ENCODE measurements at regions not wholly inside any gene's neighbourhood (a gene's known extent, or its start where the extent isn't known, plus 50 kb on each side); places are given as distances from the start of the nearest gene placed in this dataset.

DNA sequence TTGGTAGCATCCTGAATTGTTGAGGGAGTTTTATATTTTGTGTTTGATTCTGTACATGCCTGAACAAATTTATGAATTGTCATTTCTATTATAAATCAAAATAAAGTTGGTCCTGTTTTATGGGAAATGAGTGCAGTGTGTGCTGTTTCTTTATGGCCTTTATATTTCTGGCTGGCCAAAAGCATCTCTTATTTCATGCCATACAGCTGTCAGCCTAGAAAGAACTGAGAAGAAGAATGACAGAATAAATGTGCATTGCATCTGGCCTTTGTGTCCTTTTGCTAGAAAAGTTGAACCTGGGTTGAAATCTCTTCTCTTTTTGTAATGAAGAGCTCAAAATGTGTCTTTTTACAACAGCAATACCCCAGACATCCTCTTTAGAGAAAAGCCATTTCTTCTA is 474.7 kb upstream of the LRATD1 start:
- intact Hi-C loops (cut with DNase I) = no loop called here
- DNase-seq (no peak), ATAC-seq (ENCODE audit: poor library complexity) (no peak)

DNA sequence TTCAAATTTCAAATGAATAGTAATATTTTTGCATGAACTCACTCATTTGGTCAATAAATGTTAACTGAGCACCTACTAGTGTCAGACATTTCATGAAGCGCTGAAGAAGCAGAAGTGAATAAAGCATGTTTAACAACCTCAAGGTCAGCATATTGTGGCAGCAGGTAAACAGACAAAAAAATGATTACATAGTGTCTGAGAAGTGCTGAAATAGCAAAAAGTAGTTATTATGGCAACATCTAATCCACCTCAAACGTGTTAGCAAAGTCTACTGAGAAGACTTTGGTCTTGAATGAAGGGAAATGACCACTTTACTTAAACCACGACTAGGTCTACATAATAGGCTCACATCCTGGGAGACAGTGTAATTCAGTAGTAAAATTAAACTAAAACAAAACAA is 452.2 kb upstream of the LRATD1 start:
- intact Hi-C loops (cut with DNase I) = no loop called here
- DNase-seq (no peak), ATAC-seq (ENCODE audit: poor library complexity) (no peak)

DNA sequence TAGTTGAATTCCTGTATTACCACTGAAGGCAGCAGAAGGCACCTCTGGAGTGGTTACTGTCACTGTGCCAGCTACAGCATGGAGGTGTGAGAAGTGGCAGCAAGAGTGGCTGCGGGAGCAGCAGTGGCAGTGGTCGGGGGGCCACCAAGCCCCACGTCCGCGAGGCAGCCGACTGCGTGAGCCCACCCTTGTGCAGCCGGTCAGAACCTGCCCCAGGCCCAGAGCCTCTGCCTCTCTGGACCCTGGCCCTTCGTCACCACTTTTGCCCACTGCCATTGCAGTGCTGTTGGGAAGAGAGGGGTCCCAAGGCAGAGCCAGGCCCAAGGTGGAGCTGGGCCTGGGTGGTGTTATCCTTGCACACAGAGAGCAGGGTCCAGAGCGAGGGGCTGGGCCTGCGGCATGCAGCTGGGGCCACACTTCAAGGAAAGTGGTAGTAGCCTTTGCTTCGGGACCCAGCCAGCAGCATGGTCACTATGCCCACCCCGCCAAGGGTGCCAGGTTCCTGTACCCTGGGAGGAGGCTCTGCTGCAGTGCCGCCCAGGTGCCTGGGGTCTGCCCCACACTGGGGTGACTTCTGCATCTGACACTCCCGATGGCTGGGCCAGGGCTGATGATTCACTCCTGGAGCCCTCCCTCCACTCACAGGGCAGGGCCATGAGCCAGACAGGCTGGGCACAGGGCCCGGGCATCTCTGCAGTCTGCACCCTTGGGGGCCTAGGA is 450.1 kb upstream of the LRATD1 start:
- DNase-seq (peak; percentile 30), ATAC-seq (ENCODE audit: poor library complexity) (no peak)
- intact Hi-C loops (cut with DNase I) = no loop called here

DNA sequence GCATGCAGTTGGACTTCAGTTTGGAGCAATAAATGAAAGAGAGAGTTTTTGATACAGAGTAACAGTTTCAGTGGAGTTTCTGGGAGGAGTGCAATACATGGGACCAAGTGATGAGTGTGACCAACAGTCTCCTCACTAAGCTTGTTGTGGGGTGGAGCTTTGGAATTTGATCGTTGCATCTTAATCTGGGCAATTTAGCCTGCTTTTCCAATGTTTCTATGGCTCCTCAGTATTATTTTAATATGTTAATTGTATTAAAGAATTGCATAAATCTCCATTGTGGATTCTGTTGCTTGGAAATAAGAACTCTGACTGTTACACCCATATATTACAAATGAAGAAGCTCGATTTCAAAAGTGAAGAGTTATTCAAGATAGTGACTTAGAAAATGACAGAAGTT is 446.6 kb upstream of the LRATD1 start:
- ATAC-seq (ENCODE audit: poor library complexity) (no peak), DNase-seq (no peak)
- intact Hi-C loops (cut with DNase I) = no loop called here

DNA sequence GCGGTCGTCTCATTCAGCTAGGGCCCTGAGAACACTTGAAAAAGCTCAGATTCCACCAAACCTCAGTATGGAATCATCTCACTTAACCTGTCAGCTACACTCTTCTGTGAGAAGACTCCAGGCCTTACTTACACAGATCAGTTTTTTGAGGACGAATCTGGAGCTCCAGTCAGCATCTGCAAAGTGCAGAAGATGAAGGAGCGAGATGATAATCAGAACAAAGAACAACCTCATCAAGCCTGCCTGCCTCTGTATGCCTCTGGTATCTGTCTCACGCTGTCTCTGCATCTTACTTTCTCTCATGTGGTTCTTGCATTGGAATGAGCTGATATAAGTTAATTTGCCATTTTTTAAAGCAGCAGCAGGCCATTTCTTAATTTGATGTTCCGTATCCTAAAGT is 444.1 kb upstream of the LRATD1 start:
- intact Hi-C loops (cut with DNase I) = no loop called here
- DNase-seq (no peak), ATAC-seq (ENCODE audit: poor library complexity) (no peak)

DNA sequence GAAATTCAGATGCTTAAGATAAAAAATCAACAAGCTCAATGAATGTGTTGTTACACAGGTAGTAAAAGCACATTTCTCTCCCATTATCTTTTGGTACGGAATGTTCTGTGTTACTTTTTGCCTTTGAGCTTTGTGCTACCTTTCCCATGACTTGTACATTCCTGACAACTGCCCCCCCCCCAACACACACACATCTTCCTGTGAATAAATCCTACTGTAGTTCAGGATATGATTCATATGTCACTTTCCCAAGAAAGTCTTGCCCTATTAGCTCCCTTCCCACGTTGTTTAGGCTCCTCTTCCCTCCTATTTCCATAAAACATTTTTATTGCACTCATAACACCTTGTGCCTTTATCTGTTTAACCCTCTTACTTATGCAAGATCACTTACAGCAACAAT is 442.6 kb upstream of the LRATD1 start:
- intact Hi-C loops (cut with DNase I) = no loop called here
- no peak for DNase-seq
- no peak for ATAC-seq (ENCODE audit: poor library complexity)

DNA sequence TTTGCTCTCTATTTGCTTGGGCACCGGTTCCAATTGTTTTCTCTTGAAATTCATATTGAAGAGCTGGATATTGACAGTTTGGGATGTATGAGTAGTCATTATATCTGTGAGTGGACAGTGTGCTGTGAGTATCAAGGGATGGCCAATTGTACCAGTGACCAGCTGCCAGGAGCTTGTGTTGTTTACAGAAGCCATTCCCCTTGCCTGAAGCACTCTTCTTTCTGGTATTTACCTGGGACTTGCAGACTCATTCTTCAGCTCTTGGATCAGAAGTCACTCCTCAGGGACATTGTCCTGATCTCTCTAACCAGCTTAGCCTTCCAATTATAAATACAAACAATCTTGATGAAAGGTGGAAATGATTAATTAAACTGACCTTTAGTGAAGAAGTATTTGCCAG is 438.3 kb upstream of the LRATD1 start:
- ATAC-seq (ENCODE audit: poor library complexity) (no peak), DNase-seq (no peak)
- intact Hi-C loops (cut with DNase I) = no loop called here

DNA sequence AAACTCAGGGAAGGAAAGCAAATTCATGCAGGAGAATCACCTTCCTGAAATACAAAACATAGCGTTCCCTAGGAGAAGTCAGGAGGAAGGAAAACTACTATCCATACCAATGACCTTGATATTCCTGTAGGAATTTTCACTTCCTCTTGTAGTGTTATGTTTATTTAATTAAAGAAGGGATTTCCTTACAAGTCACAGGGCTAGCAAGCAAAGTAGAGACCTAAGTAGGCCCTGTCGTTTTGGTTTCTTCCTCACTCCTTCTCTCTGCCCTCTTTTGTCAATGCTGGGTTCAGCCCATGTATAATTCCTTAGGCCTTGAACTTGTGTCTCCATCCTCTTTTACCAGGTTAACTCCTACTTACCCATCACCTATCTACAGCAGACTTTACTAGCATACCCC is 435.2 kb upstream of the LRATD1 start:
- DNase-seq (no peak), ATAC-seq (ENCODE audit: poor library complexity) (no peak)
- intact Hi-C loops (cut with DNase I) = no loop called here

DNA sequence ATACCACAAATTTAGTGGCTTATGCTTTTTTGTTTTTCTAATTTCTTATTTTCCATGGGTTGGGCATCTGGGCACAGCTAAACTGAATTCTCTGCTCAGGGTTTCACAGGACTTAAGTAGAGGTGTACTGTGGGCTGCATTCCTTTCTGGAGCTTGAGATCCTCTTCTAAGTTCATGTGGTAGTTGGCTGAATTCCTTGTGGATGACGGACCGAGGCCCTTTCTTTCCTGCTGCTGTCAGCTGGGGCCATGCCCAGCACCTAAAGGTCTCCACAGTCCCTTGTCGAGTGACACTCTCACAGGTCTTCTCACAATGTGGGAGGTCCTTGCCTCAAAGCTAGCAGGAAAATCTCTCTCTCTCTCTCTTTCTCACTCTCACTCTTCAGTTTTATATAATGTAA is 433.5 kb upstream of the LRATD1 start:
- no peak for ATAC-seq (ENCODE audit: poor library complexity)
- intact Hi-C loops (cut with DNase I) = no loop called here
- DNase-seq = no peak

DNA sequence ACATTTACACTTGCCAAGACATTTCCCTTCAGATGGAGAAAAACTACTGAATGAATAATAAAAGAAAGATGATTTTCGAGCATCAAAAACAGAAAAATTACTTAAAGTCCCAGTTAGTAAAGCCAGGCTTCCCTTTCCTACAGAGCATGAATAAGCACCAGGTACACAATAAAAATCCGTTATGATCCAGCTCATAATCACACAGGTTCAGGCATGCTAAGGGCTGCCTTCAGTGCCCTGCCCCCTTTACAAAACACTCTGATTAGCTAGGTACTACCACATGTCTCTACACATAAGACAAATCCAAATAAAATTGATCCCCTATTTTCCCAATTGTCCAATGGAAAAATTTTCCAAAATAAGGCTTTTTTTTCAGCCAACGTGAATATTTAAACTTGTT is 413.2 kb upstream of the LRATD1 start:
- DNase-seq (no peak), ATAC-seq (ENCODE audit: poor library complexity) (no peak)
- intact Hi-C loops (cut with DNase I) = no loop called here

DNA sequence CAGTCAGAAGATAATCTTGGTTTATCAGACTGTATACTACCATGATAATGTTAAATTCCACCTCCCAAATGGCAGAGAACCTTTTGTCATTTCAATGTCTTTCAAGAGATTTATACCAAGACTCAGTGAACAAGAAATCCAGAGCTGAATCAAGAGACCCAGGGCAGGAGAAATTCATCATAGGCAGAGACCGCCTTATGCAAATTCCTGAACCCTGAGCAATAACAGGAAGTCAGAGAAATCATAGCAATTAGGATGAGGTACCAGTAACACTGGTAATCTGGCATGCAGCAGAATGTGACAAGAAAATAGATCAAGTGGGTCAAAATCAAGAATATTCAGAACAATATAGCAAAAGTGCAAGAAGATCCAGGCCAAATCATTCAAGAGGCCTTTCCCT is 412.4 kb upstream of the LRATD1 start:
- ATAC-seq (ENCODE audit: poor library complexity) (no peak), DNase-seq (no peak)
- intact Hi-C loops (cut with DNase I) = no loop called here

DNA sequence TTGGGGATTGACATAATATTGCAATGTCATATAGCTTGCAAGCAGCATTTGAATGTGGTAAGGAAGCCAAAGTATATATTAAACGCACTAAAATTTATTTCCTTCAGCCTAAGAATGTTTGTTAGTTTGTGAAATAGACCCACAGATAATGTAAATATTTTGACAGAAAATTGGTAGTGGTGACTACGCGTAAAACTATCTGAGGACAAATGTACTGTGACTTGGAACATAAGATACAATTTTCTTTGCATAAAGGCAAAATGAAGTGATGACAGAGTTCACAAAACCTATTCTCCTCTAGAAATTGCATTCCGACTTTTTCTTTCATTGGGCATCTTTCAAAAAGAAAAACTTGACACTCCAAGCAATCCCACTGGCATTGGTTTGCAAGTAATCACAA is 411.1 kb upstream of the LRATD1 start:
- no peak for ATAC-seq (ENCODE audit: poor library complexity)
- intact Hi-C loops (cut with DNase I) = no loop called here
- DNase-seq = no peak

DNA sequence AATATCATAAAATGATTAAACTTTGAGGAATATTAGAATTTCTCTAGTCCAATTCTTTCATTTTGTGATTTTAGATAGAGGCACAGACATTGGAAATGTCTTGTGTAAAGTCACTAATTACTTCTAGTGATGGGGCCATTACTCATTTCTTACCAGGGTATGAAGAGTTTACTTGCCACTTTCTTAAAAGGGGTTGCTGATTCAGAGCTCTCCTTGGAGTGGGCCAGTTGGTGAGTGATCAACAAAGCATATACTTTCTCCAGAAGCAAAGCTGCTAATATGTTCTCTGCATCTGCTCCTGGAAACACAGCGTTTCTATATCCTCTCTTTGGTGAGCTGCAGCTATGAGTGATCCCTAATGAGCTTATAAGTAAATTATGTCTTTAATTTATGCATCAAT is 408.9 kb upstream of the LRATD1 start:
- ATAC-seq (ENCODE audit: poor library complexity) (no peak), DNase-seq (no peak)
- intact Hi-C loops (cut with DNase I) = no loop called here

DNA sequence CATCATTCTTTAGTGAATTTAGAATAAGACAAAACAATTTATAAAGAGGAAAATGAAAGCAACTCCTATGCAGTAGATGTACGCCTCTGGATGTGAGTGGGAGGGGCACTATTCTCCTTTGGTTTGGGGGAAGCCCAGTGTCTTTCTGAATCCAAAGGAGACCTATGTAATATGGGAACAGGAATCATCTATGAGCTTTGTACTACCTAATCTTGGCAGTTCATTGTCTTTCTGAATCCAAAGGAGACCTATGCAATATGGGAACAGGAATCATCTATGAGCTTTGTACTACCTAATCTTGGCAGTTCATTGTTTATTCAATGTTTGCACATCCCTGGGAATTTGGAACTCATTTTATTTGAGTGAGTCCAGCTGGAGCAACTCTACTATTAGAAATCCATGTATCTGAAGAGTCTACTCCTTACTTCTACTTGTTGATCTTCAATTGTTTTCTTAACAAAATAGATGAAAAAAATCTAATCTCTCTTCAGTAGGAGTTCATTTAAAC is 401.1 kb upstream of the LRATD1 start:
- intact Hi-C loops (cut with DNase I) = no loop called here
- no peak for DNase-seq
- ATAC-seq (ENCODE audit: poor library complexity) = no peak

DNA sequence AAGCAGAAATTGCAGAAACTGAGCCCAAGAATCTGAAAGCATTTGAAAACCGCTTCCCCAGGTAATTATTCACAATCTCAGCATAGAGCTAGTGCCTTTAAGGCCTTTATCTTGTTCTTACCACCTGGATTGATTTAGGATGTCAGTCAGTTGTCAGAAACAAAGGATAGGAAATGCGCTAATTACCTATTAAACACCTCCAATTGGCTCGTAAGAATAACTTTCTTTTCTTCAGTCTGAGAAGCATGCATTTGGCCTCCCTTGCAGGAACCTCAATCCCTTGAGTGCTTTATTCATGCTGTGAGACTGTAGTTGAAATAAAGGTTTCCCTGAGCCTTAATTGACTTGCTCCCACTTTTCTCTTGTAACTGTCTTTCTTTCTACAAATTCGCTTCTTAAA is 400.3 kb upstream of the LRATD1 start:
- DNase-seq = no peak
- intact Hi-C loops (cut with DNase I) = no loop called here
- no peak for ATAC-seq (ENCODE audit: poor library complexity)

DNA sequence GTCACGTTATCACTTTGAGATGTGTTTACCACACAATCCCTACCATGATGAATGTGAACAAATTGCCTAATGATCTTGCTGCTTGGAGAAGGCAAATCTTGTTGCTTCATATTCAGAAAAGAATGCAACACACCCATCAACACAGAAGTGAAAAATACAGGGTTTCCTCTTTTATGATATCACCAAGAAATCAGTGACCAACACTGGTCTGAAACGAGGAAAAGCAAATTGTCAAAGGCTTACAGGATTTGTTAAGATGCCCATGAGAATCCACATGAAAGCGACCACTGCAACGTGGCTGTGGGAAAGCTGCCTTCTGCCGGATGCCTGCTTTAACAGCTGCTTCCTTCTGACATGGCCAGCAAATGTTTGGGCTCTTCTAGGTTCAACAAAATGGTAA is 397.6 kb upstream of the LRATD1 start:
- intact Hi-C loops (cut with DNase I) = no loop called here
- ATAC-seq (ENCODE audit: poor library complexity) (no peak), DNase-seq (no peak)

DNA sequence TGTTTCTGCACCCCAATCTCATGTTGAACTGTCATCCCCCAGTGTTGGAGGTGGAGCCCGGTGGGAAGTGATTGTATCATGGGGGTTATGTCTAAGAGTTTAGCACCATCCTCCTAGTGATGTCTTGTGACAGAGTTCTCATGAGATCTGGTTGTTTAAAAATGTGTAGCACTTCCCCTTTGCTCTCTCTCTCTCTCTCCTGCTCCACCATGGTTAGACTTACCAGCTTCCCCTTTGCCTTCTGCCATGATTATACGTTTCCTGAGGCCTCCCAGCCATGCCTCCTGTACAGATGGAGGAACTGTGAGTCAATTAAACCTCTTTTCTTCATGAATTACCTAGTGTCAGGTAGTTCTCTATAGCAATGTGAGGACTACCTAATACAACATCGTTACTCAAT is 396.9 kb upstream of the LRATD1 start:
- DNase-seq (no peak), ATAC-seq (ENCODE audit: poor library complexity) (no peak)
- intact Hi-C loops (cut with DNase I) = no loop called here

DNA sequence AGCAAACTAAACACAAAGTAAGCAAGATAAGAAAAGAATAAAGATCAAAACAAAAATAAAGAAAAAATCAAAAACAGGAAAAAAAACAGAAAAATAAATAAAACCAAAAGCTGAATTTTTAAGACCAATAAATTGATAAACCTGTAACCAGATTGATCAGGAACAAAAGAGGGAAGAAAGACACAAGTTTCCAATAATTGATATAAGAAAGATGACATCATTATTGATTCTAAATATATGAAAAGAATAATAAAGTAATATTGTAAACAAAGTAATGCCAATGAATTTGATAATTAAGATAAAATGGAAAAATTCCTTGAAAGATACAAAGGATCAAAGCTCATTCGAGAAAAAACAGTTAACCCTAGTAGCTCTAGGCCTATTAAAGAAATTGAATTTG is 394.6 kb upstream of the LRATD1 start:
- DNase-seq (no peak), ATAC-seq (ENCODE audit: poor library complexity) (no peak)
- intact Hi-C loops (cut with DNase I) = no loop called here

DNA sequence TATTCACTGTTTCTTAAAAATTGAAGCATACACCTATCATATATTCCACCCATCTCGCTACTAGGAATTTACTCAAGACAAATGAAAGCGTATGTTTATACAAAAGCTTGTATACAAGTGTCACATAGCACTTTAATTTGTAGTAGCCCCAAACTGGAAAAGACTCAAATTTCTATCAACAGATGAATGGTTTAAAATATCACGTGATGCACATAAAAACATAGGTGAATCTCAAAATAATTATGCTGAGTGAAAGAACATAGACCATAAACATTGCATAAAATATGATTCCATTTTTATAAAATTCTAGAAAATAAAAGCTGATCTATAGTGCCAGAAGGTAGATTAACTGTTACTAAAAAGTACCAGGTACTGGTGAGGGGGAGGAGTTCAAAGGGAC is 392.9 kb upstream of the LRATD1 start:
- DNase-seq (no peak), ATAC-seq (ENCODE audit: poor library complexity) (no peak)
- intact Hi-C loops (cut with DNase I) = no loop called here

DNA sequence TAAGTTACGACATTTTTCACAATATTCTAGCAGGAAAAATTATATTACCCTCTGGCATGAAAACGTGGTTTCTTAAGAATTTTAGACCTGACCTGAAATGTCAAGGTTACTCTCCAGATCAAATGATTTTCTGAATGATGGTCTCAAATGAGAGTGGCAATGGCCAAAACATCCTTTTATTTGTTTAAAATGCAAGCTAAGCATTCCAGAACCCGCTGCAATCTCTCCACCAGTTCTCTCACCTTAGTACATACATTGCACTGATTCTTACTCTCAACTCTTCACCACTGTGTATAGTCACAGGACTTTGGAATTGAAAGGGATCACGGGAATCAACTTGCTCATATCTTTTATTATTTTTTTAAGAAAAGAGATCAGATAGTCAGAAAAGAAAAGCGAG is 391.6 kb upstream of the LRATD1 start:
- no peak for DNase-seq
- no peak for ATAC-seq (ENCODE audit: poor library complexity)
- intact Hi-C loops (cut with DNase I) = no loop called here

DNA sequence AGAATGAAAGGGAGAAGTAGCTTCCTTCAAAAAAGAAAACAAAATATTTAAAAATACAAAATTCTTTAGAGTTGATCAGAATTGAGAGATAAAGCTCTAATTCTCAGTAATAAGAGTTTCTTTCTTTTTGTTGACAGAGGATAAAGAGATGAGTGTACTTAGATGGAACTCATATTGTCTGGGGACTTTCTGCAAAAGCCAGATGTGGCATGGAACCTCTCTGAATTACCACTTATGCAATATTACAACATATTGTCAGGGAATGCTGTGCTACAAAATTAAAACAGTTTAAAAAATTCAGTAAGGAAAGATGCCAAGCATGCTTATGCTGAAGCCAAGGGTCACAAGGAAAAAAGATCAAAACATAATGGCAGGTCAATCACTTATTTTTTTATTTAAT is 386.6 kb upstream of the LRATD1 start:
- ATAC-seq (ENCODE audit: poor library complexity) (no peak), DNase-seq (no peak)
- intact Hi-C loops (cut with DNase I) = no loop called here
